Fibroblast of skin of right biceps (primary cell): ENCODE measurements at regions not wholly inside any gene's neighbourhood (a gene's known extent, or its start where the extent isn't known, plus 50 kb on each side); places are given as distances from the start of the nearest gene placed in this dataset.
"Not testable (repeated sequence)": the region's sequence is repeated elsewhere in the genome, so short reads cannot be mapped to it uniquely, and the experiment has no call there.

Experiments
- DNase-seq: peaks from one replicate; pipeline ENCODE4 v3.0.0-alpha.2; 2013

- no peak for DNase-seq
Measured at GRCh38 chr3:25957026-25957425, 167.1 kb downstream of the OXSM start.

GRCh38 chr3:25960776-25961175, 170.9 kb downstream of the OXSM start:
- no peak for DNase-seq

GRCh38 chr3:25962255-25962654, 172.4 kb downstream of the OXSM start:
- DNase-seq, result no peak

- no peak for DNase-seq
Measured at GRCh38 chr3:25964141-25964540, 174.3 kb downstream of the OXSM start.

- DNase-seq, result no peak
Measured at GRCh38 chr3:25967385-25967784, 177.5 kb downstream of the OXSM start.

GRCh38 chr3:25971736-25972135, 181.8 kb downstream of the OXSM start:
- DNase-seq, result no peak

- DNase-seq, result no peak
Measured at GRCh38 chr3:25973122-25973521, 183.2 kb downstream of the OXSM start.

- DNase-seq, result no peak
Measured at GRCh38 chr3:25982756-25983155, 192.9 kb downstream of the OXSM start.

- no peak for DNase-seq
Measured at GRCh38 chr3:25985621-25986020, 195.7 kb downstream of the OXSM start.

GRCh38 chr3:25992606-25993005, 202.7 kb downstream of the OXSM start:
- no peak for DNase-seq

- DNase-seq, result no peak
Measured at GRCh38 chr3:26004172-26004571, 214.3 kb downstream of the OXSM start.

- DNase-seq, result no peak
Measured at GRCh38 chr3:26011276-26011675, 221.4 kb downstream of the OXSM start.

- DNase-seq, result no peak
Measured at GRCh38 chr3:26012241-26012745, 222.4 kb downstream of the OXSM start.

GRCh38 chr3:26015752-26016151, 225.9 kb downstream of the OXSM start:
- no peak for DNase-seq

GRCh38 chr3:26018889-26019288, 229.0 kb downstream of the OXSM start:
- DNase-seq, result no peak

GRCh38 chr3:26024206-26024605, 234.3 kb downstream of the OXSM start:
- not testable (repeated sequence) for DNase-seq

GRCh38 chr3:26029321-26029720, 239.4 kb downstream of the OXSM start:
- DNase-seq, result no peak

GRCh38 chr3:26042126-26042525, 252.2 kb downstream of the OXSM start:
- DNase-seq, result not testable (repeated sequence)

GRCh38 chr3:26049951-26050350, 260.1 kb downstream of the OXSM start:
- no peak for DNase-seq

- no peak for DNase-seq
Measured at GRCh38 chr3:26050776-26051175, 260.9 kb downstream of the OXSM start.

- no peak for DNase-seq
Measured at GRCh38 chr3:26058901-26059321, 269.0 kb downstream of the OXSM start.

GRCh38 chr3:26061947-26062346, 272.1 kb downstream of the OXSM start:
- DNase-seq, result no peak

GRCh38 chr3:26064297-26064696, 274.4 kb downstream of the OXSM start:
- DNase-seq, result no peak

GRCh38 chr3:26068890-26069289, 279.0 kb downstream of the OXSM start:
- no peak for DNase-seq

- no peak for DNase-seq
Measured at GRCh38 chr3:26070854-26071253, 281.0 kb downstream of the OXSM start.

GRCh38 chr3:26074080-26074479, 284.2 kb downstream of the OXSM start:
- DNase-seq, result no peak
